ENCODE measurements at regions not wholly inside any gene's neighbourhood (a gene's known extent, or its start where the extent isn't known, plus 50 kb on each side); places are given as distances from the start of the nearest gene placed in this dataset.

GRCh38 chr15:48046813-48047438 is 73.9 kb upstream of the SLC24A5 start:
- POLR2A ChIA-PET, result no interaction called here
- no TSS peak for BruUV-seq (replicated peaks)

GRCh38 chr15:48049736-48050135 is 71.1 kb upstream of the SLC24A5 start:
- Histone ChIP-seq H3K9me2 (ENCODE audit: insufficient read depth, low read length) (no peaks in the 10 kb centered on the region), H3K4me3 (ENCODE audit: low read depth, low read length, poor library complexity, severe bottlenecking) (no peak overlapping the region), H3K9me3 (ENCODE audit: low read length) (0 out of 2 replicates have a peak, but pooled peaks cover 3% of the 10 kb centered on the region), H3K4me1 (ENCODE audit: insufficient read depth, low read length, poor library complexity, severe bottlenecking) (no peaks in the 10 kb centered on the region), H4K20me1 (ENCODE audit: insufficient read depth, low read length) (no peaks in the 10 kb centered on the region), H3K4me2 (ENCODE audit: low read length) (no peak overlapping the region), H3K27ac (ENCODE audit: low read depth, low read length, poor library complexity, severe bottlenecking) (no peak overlapping the region), H3K36me3 (ENCODE audit: insufficient read depth, low read length) (no peaks in the 10 kb centered on the region), H3K79me2 (ENCODE audit: insufficient read depth, low read depth, low read length) (no peaks in the 10 kb centered on the region), H2AFZ (ENCODE audit: low read length) (no peak overlapping the region)
- POLR2A ChIA-PET, result no interaction called here
- CTCF ChIA-PET (ENCODE audit: unreplicated experiment), result no interaction called here
- no TSS peak for BruUV-seq (replicated peaks)
- intact Hi-C loops (cut with micrococcal nuclease; ENCODE audit: unreplicated experiment), result no loop called here
- DNase-seq (ENCODE audit: low spot score), result no peak
- TF ChIP-seq EZH2phosphoT487 (IDR thresholded peaks at IDR 0.05; ENCODE audit: borderline replicate concordance, low read depth, low read length), result no peak
- TF ChIP-seq CTCF (conservative IDR thresholded peaks at IDR 0.05; ENCODE audit: low read length), result no peak

More at GRCh38 chr15:48046813-48047438, 73.9 kb upstream of the SLC24A5 start:
- TF ChIP-seq CTCF (conservative IDR thresholded peaks at IDR 0.05; ENCODE audit: low read length) (no peak), EZH2phosphoT487 (IDR thresholded peaks at IDR 0.05; ENCODE audit: borderline replicate concordance, low read depth, low read length) (no peak)
- intact Hi-C loops (cut with micrococcal nuclease; ENCODE audit: unreplicated experiment), result no loop called here
- no peaks in the 10 kb centered on the region for H3K4me1 ChIP-seq (ENCODE audit: insufficient read depth, low read length, poor library complexity, severe bottlenecking)
- no peak overlapping the region for H3K4me3 ChIP-seq (ENCODE audit: low read depth, low read length, poor library complexity, severe bottlenecking)
- no peaks in the 10 kb centered on the region for H4K20me1 ChIP-seq (ENCODE audit: insufficient read depth, low read length)
- H3K9me2 ChIP-seq (ENCODE audit: insufficient read depth, low read length), result no peaks in the 10 kb centered on the region
- H3K27ac ChIP-seq (ENCODE audit: low read depth, low read length, poor library complexity, severe bottlenecking), result no peak overlapping the region
- H3K4me2 ChIP-seq (ENCODE audit: low read length), result no peak overlapping the region
- H3K79me2 ChIP-seq (ENCODE audit: insufficient read depth, low read depth, low read length), result no peaks in the 10 kb centered on the region
- DNase-seq (ENCODE audit: low spot score), result no peak
- H3K9me3 ChIP-seq (ENCODE audit: low read length), result 0 out of 2 replicates have a peak, but pooled peaks cover 3% of the 10 kb centered on the region
- CTCF ChIA-PET (ENCODE audit: unreplicated experiment), result no interaction called here
- H2AFZ ChIP-seq (ENCODE audit: low read length), result no peak overlapping the region
- H3K36me3 ChIP-seq (ENCODE audit: insufficient read depth, low read length), result no peaks in the 10 kb centered on the region

GRCh38 chr15:48052946-48053345 is 67.8 kb upstream of the SLC24A5 start:
- BruUV-seq (replicated peaks), result no TSS peak
- Histone ChIP-seq H3K79me2 (ENCODE audit: insufficient read depth, low read depth, low read length) (no peaks in the 10 kb centered on the region), H4K20me1 (ENCODE audit: insufficient read depth, low read length) (no peaks in the 10 kb centered on the region), H3K4me2 (ENCODE audit: low read length) (no peak overlapping the region), H3K27ac (ENCODE audit: low read depth, low read length, poor library complexity, severe bottlenecking) (no peak overlapping the region), H3K4me1 (ENCODE audit: insufficient read depth, low read length, poor library complexity, severe bottlenecking) (no peaks in the 10 kb centered on the region), H3K9me3 (ENCODE audit: low read length) (0 out of 2 replicates have a peak, but pooled peaks cover 3% of the 10 kb centered on the region), H3K9me2 (ENCODE audit: insufficient read depth, low read length) (no peaks in the 10 kb centered on the region), H3K36me3 (ENCODE audit: insufficient read depth, low read length) (no peaks in the 10 kb centered on the region), H2AFZ (ENCODE audit: low read length) (no peak overlapping the region), H3K4me3 (ENCODE audit: low read depth, low read length, poor library complexity, severe bottlenecking) (no peak overlapping the region)
- intact Hi-C loops (cut with micrococcal nuclease; ENCODE audit: unreplicated experiment), result no loop called here
- CTCF ChIA-PET (ENCODE audit: unreplicated experiment), result no interaction called here
- no peak for DNase-seq (ENCODE audit: low spot score)
- no peak for TF ChIP-seq EZH2phosphoT487 (IDR thresholded peaks at IDR 0.05; ENCODE audit: borderline replicate concordance, low read depth, low read length)
- no peak for TF ChIP-seq CTCF (conservative IDR thresholded peaks at IDR 0.05; ENCODE audit: low read length)
- POLR2A ChIA-PET, result no interaction called here

All from OCI-LY7 (cell line).